IMR-90 (cell line): ENCODE measurements at regions not wholly inside any gene's neighbourhood (a gene's known extent, or its start where the extent isn't known, plus 50 kb on each side); places are given as distances from the start of the nearest gene placed in this dataset.

Experiments used
- ATAC-seq: fragments of 200-7000 bp; cut with Tn5 transposase; 2 replicates; pipeline ENCODE4 v1.9.1; 2020; ENCODE audit warnings: low read depth, mild to moderate bottlenecking, moderate library complexity
- BruUV-seq: library from RNA; stranded (reverse); fragments of 400-500 nt; replicated peaks from 2 replicates; lab custom pipeline; 2021; lab: Mats Ljungman, UMichigan
- CTCF ChIA-PET: fragments of 300-600 bp; formaldehyde crosslinking; extraction: SDS; loops from one replicate; lab custom pipeline; 2021; ENCODE audit warnings: antibody characterized with exemption; lab: Yijun Ruan, JAX
- POLR2A ChIA-PET: fragments of 300-600 bp; sonication (Branson Sonifier 250); formaldehyde crosslinking; loops from one replicate; lab custom pipeline; 2022; ENCODE audit warnings: antibody characterized with exemption; ENCODE audit not compliant: unreplicated experiment; lab: Charles Lee
- DNase-seq: peaks from one replicate; pipeline ENCODE4 v3.0.0; 2013
- H2AFZ ChIP-seq: replicated peaks from 2 replicates; pipeline ENCODE3; 2013; ENCODE audit warnings: low read length, mild to moderate bottlenecking; ENCODE audit not compliant: poor library complexity
- H2AK5ac ChIP-seq: 2 replicates; pipeline ENCODE4 v1.6.1; 2013; ENCODE audit warnings: low read depth, low read length, inconsistent platforms
- H2AK9ac ChIP-seq: replicated peaks from 2 replicates; pipeline ENCODE3; 2013; ENCODE audit warnings: mild to moderate bottlenecking, low read depth, low read length, moderate library complexity; ENCODE audit not compliant: poor library complexity
- H2BK120ac ChIP-seq: 2 replicates; pipeline ENCODE4 v1.6.1; 2013; ENCODE audit warnings: low read depth, low read length, inconsistent platforms
- H2BK15ac ChIP-seq: 3 replicates; pipeline ENCODE4 v1.6.1; 2013; ENCODE audit warnings: low read depth, low read length, inconsistent platforms
- H2BK20ac ChIP-seq: 2 replicates; pipeline ENCODE4 v1.6.1; 2013; ENCODE audit warnings: low read depth, mild to moderate bottlenecking, inconsistent platforms, low read length, moderate library complexity
- H2BK5ac ChIP-seq: 2 replicates; pipeline ENCODE4 v1.6.1; 2013; ENCODE audit warnings: mild to moderate bottlenecking, low read depth, low read length, inconsistent platforms; ENCODE audit not compliant: poor library complexity, severe bottlenecking
- H3K14ac ChIP-seq: replicated peaks from 2 replicates; pipeline ENCODE4 v1.6.1; 2013; ENCODE audit warnings: low read depth, low read length, inconsistent platforms
- H3K18ac ChIP-seq: 2 replicates; pipeline ENCODE4 v1.6.1; 2013; ENCODE audit warnings: low read depth, low read length, control low read depth
- H3K23ac ChIP-seq: 2 replicates; pipeline ENCODE4 v1.6.1; 2013; ENCODE audit warnings: low read depth, low read length, inconsistent platforms
- H3K27ac ChIP-seq: 2 replicates; pipeline ENCODE4 v1.5.1; 2013; ENCODE audit warnings: mild to moderate bottlenecking, control low read depth, low read length; ENCODE audit not compliant: insufficient read depth
- H3K27me3 ChIP-seq: 2 replicates; pipeline ENCODE4 v1.6.1; 2013; ENCODE audit warnings: low read length; ENCODE audit not compliant: control insufficient read depth, insufficient read depth
- H3K36me3 ChIP-seq: 2 replicates; pipeline ENCODE4 v1.6.1; 2013; ENCODE audit warnings: low read length, mixed read lengths; ENCODE audit not compliant: control insufficient read depth, insufficient read depth
- H3K4ac ChIP-seq: 2 replicates; pipeline ENCODE4 v1.6.1; 2013; ENCODE audit warnings: low read depth, low read length, inconsistent platforms
- H3K4me1 ChIP-seq: 2 replicates; pipeline ENCODE4 v1.6.1; 2013; ENCODE audit warnings: low read length, mixed read lengths; ENCODE audit not compliant: control insufficient read depth, insufficient read depth
- H3K4me2 ChIP-seq: 2 replicates; pipeline ENCODE4 v1.6.1; 2013; ENCODE audit warnings: low read depth, mild to moderate bottlenecking, control low read depth, low read length, moderate library complexity
- H3K4me3 ChIP-seq: 2 replicates; pipeline ENCODE4 v1.5.1; 2013; ENCODE audit warnings: low read depth, mild to moderate bottlenecking, control low read depth, low read length, moderate library complexity; ENCODE audit not compliant: insufficient read depth
- H3K56ac ChIP-seq: 2 replicates; pipeline ENCODE4 v1.6.1; 2013; ENCODE audit warnings: low read length, inconsistent platforms; ENCODE audit not compliant: insufficient read depth; ENCODE audit errors: extremely low read depth
- H3K79me1 ChIP-seq, 2 experiments: 2 replicates each; pipeline ENCODE4 v1.6.1; 2013; ENCODE audit warnings: low read length in 2 of 2, inconsistent platforms in 1 of 2, low read depth in 1 of 2
- H3K9ac ChIP-seq: 2 replicates; pipeline ENCODE4 v1.6.1; 2013; ENCODE audit warnings: low read depth, low read length, control low read depth
- H3K9me1 ChIP-seq: 2 replicates; pipeline ENCODE4 v1.6.1; 2013; ENCODE audit warnings: low read length, inconsistent platforms; ENCODE audit not compliant: insufficient read depth
- H3K9me3 ChIP-seq: 2 replicates; pipeline ENCODE4 v1.6.1; 2013; ENCODE audit warnings: low read length; ENCODE audit not compliant: control insufficient read depth, insufficient read depth
- H4K20me1 ChIP-seq: 2 replicates; pipeline ENCODE4 v1.6.1; 2013; ENCODE audit warnings: low read length, inconsistent platforms; ENCODE audit not compliant: insufficient read depth
- H4K5ac ChIP-seq: 2 replicates; pipeline ENCODE4 v1.6.1; 2013; ENCODE audit warnings: mild to moderate bottlenecking, low read depth, low read length, control low read depth
- H4K8ac ChIP-seq, 2 experiments: 2 replicates each; pipeline ENCODE4 v1.6.1; 2013; ENCODE audit warnings: low read depth in 2 of 2, low read length in 2 of 2, control low read depth in 1 of 2, inconsistent platforms in 1 of 2
- H4K91ac ChIP-seq: 2 replicates; pipeline ENCODE4 v1.6.1; 2013; ENCODE audit warnings: low read depth, low read length, inconsistent platforms; ENCODE audit not compliant: insufficient read depth
- CEBPB ChIP-seq: IDR thresholded peaks from 2 replicates; pipeline ENCODE4 v1.6.1; 2012; ENCODE audit warnings: low read depth, low read length, improper control_type of control experiment
- CTCF ChIP-seq: conservative IDR thresholded peaks from 2 replicates; pipeline ENCODE4 v1.5.1; 2012; ENCODE audit warnings: mild to moderate bottlenecking, low read depth, low read length, improper control_type of control experiment
- FOS ChIP-seq: fragments of 150-350 bp; IDR thresholded peaks from 2 replicates; pipeline ENCODE4 v1.6.1; 2016; ENCODE audit warnings: low read depth, low read length
- RFX5 ChIP-seq: IDR thresholded peaks from 2 replicates; pipeline ENCODE4 v1.8.0; 2012; ENCODE audit warnings: low read depth, mild to moderate bottlenecking, low read length, moderate library complexity
- WGBS, 2 experiments: methylation state at CpG; one replicate each; pipeline versions ENCODE4 v1.1.5 to v1.1.7; 2013; ENCODE audit warnings: missing lambda C conversion rate in 2 of 2; ENCODE audit not compliant: insufficient read length in 1 of 2; ENCODE audit errors: extremely low coverage in 2 of 2; 5-methylcytosine and 5-hydroxymethylcytosine counted together
- dilution Hi-C: fragments of 300-500 bp; cut with HindIII; formaldehyde crosslinking; loops from one replicate; pipeline ENCODE4 v1.14.3; 2018; ENCODE audit warnings: low sequenced_read_pairs; ENCODE audit not compliant: unreplicated experiment
- in situ Hi-C: fragments of 300-500 bp; cut with MboI; formaldehyde crosslinking; loops from 3 replicates; pipeline ENCODE4 v1.14.3; 2019; ENCODE audit warnings: low sequenced_read_pairs, inconsistent platforms, mixed read lengths
- intact Hi-C: fragments of 100-400 bp; cut with micrococcal nuclease; formaldehyde crosslinking; loops from 2 replicates; pipeline ENCODE4 v1.10.0; 2022

GRCh38 chr2:239651859-239652258 lies 251.0 kb upstream of the HDAC4 start:
- H3K9ac ChIP-seq, result no peak overlapping the region
- H3K4ac ChIP-seq, result no peak overlapping the region
- H4K8ac ChIP-seq, result no peak overlapping the region
- no peaks in the 10 kb centered on the region for H3K4me1 ChIP-seq
- no peak overlapping the region for H3K18ac ChIP-seq
- no peak overlapping the region for H2BK15ac ChIP-seq
- H3K56ac ChIP-seq, result no peak overlapping the region
- H3K79me1 ChIP-seq, result no peaks in the 10 kb centered on the region
- DNase-seq (no peak), ATAC-seq (no peak)
- no peak overlapping the region for H2BK5ac ChIP-seq
- H3K36me3 ChIP-seq, result no peaks in the 10 kb centered on the region
- 100% methylated on average over 1 of the region's 6 CpGs; no CpG with 5 or more reads in 1 of the 2 experiments for WGBS, 2 experiments
- no peak overlapping the region for H3K14ac ChIP-seq
- H2BK20ac ChIP-seq, result no peak overlapping the region
- no peaks in the 10 kb centered on the region for H3K9me1 ChIP-seq
- H4K91ac ChIP-seq, result no peak overlapping the region
- no peak overlapping the region for H2AK9ac ChIP-seq
- intact Hi-C loops, result no loop called here
- CTCF ChIA-PET, result no interaction called here
- H2AFZ ChIP-seq, result no peak overlapping the region
- in situ Hi-C loops, result no loop called here
- TF ChIP-seq CEBPB (no peak), FOS (no peak), CTCF (no peak), RFX5 (no peak)
- H2BK120ac ChIP-seq, result no peak overlapping the region
- no TSS peak for BruUV-seq
- H3K4me2 ChIP-seq, result no peak overlapping the region
- H3K27ac ChIP-seq, result no peak overlapping the region
- H4K20me1 ChIP-seq, result no peaks in the 10 kb centered on the region
- H3K27me3 ChIP-seq, result no peaks in the 10 kb centered on the region
- dilution Hi-C loops, result no loop called here
- H2AK5ac ChIP-seq, result no peak overlapping the region
- no peak overlapping the region for H3K4me3 ChIP-seq
- H3K23ac ChIP-seq, result no peak overlapping the region
- POLR2A ChIA-PET, result interaction anchor here (0.6 kb wide), 1 partner anchor 489 kb away, joined by 3 read pairs; no protein-coding TSS in a partner anchor
- H4K5ac ChIP-seq, result no peak overlapping the region
- peaks cover 4% of the 10 kb centered on the region; the same call in 1 of the 2 replicates for H3K9me3 ChIP-seq
